Spleen (tissue), 7 donors: ENCODE measurements at regions not wholly inside any gene's neighbourhood (a gene's known extent, or its start where the extent isn't known, plus 50 kb on each side); places are given as distances from the start of the nearest gene placed in this dataset.

ENCODE experiments used
- CTCF ChIP-seq, 11 experiments: fragments of 200-600 bp in 7 of 11; fragments of 450-650 bp in 4 of 11; sonication (generic) in 4 of 11; IDR thresholded peaks in 8 of 11; conservative IDR thresholded peaks in 3 of 11; 1 replicate in 7 of 11; 2 replicates in 4 of 11; pipeline versions ENCODE4 v1.4.0 to v1.8.0; 2016 to 2021; ENCODE audit warnings: antibody characterized with exemption in 11 of 11, inconsistent platforms in 4 of 11, mild to moderate bottlenecking in 1 of 11
- POLR2A ChIP-seq, 3 donors: fragments of 450-650 bp; IDR thresholded peaks; one replicate each; pipeline ENCODE4 v1.5.1; 2017; ENCODE audit warnings: antibody characterized with exemption in 3 of 3, mild to moderate bottlenecking in 1 of 3
- donor health status: DM: no; HTN: no; CAD: no; lungs with moderate emphysema.
- donor health status: DM: no; HTN: no; CAD: no.
- donor health status: DM: no; HTN: no; CAD: no.

GRCh38 chr2:140128909-140129308 lies 1348.7 kb upstream of the NXPH2 start:
- TF ChIP-seq POLR2A (IDR thresholded peaks at IDR 0.05) (no peak), CTCF (IDR thresholded peaks at IDR 0.05 in 8 of 11, conservative IDR thresholded peaks at IDR 0.05 in 3 of 11) (no peak)
